ENCODE measurements at regions not wholly inside any gene's neighbourhood (a gene's known extent, or its start where the extent isn't known, plus 50 kb on each side); places are given as distances from the start of the nearest gene placed in this dataset.

- H3K36me3 ChIP-seq (replicated peaks) = no peaks in the 10 kb centered on the region
- H3K4me3 ChIP-seq (ENCODE audit: low read depth, low read length) = no peak overlapping the region
- TF ChIP-seq, protein P1, sequence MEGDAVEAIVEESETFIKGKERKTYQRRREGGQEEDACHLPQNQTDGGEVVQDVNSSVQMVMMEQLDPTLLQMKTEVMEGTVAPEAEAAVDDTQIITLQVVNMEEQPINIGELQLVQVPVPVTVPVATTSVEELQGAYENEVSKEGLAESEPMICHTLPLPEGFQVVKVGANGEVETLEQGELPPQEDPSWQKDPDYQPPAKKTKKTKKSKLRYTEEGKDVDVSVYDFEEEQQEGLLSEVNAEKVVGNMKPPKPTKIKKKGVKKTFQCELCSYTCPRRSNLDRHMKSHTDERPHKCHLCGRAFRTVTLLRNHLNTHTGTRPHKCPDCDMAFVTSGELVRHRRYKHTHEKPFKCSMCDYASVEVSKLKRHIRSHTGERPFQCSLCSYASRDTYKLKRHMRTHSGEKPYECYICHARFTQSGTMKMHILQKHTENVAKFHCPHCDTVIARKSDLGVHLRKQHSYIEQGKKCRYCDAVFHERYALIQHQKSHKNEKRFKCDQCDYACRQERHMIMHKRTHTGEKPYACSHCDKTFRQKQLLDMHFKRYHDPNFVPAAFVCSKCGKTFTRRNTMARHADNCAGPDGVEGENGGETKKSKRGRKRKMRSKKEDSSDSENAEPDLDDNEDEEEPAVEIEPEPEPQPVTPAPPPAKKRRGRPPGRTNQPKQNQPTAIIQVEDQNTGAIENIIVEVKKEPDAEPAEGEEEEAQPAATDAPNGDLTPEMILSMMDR (IDR thresholded peaks at IDR 0.05; ENCODE audit: low read depth, low read length, missing control alignments) = no peak
- no peak overlapping the region for H3K27ac ChIP-seq
- no peaks in the 10 kb centered on the region for H3K27me3 ChIP-seq (replicated peaks)
- DNase-seq = no peak
- in situ Hi-C loops (cut with HindIII; ENCODE audit: low pct_ligation_motif_present, low sequenced_read_pairs) = no loop called here
Observed at GRCh38 chr2:128368437-128369107, 49.9 kb upstream of the HS6ST1 start.

DNA sequence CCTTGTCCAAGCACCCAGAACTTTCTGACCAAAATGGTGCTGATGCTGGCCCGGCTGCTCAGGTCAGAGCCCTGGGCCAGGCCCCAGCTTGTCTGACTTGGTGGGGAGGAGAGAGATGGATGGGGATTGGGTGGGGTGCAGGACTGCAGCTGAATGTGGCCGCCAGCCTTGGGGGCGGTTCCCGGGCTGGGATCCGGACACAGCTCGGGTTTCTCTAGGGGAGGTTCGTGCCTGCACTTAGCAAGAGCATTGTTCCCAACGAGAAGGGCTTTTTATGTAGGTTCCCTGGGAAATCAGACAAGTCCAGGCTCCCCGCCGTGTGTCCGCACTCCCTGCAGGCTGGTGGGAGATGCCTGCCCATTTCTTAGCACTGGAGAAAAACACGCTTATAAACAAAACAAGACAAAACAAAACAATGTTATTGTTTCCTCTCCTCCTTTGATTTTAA, 50.5 kb upstream of the HS6ST1 start:
- H3K27me3 ChIP-seq (replicated peaks) = no peaks in the 10 kb centered on the region
- H3K4me3 ChIP-seq (ENCODE audit: low read depth, low read length) = no peak overlapping the region
- DNase-seq = no peak
- no peaks in the 10 kb centered on the region for H3K36me3 ChIP-seq (replicated peaks)
- TF ChIP-seq, protein P1 (IDR thresholded peaks at IDR 0.05; ENCODE audit: low read depth, low read length, missing control alignments) = no peak
- in situ Hi-C loops (cut with HindIII; ENCODE audit: low pct_ligation_motif_present, low sequenced_read_pairs) = no loop called here
- no peak overlapping the region for H3K27ac ChIP-seq

DNA sequence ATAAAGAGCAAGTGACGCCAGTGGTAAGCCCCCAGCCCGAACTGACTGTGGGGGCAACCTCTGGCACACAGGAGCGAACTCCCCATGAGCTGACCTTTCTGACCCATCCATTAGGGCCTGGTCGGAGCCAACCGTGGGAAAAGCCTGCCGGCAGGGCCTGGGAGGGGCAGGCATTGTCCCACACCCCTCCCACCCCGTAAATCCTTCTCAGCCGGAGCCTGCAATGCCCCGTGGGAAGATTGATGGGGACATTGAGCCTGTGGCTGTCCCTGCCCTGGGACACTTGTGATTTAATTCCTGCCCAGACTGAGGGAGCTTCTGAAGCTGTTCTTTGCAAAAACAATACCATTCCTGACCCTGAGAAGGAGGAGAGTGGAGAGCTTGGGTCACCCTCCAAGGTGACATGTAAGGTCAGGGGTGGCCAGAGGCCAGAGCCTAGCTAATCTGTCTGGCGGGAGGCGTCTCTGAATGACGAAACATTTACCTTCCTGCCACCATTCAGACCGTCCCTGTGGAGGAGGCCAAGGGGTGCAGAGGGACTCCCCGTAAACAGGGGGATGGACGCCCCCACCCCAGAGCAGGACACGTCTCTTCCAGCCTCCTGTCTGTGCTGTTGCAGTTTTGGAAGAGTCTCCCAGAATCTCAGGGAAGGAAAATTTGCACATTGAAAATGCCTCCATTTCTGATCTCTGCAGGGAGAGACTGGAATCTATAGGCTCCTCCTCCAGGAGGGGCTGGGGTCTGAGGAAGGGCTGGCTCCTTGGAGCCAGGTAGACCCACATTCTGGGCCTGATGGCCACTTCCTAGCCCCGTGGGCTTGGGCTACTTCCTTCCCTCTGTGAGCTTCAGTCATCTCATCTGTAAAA, 51.2 kb upstream of the HS6ST1 start:
- in situ Hi-C loops (cut with HindIII; ENCODE audit: low pct_ligation_motif_present, low sequenced_read_pairs) = no loop called here
- DNase-seq = no peak
- no peaks in the 10 kb centered on the region for H3K27me3 ChIP-seq (replicated peaks)
- no peaks in the 10 kb centered on the region for H3K36me3 ChIP-seq (replicated peaks)
- TF ChIP-seq, protein P1 (IDR thresholded peaks at IDR 0.05; ENCODE audit: low read depth, low read length, missing control alignments) = no peak
- H3K4me3 ChIP-seq (ENCODE audit: low read depth, low read length) = no peak overlapping the region
- no peak overlapping the region for H3K27ac ChIP-seq

GRCh38 chr2:128370468-128371247, 52.0 kb upstream of the HS6ST1 start:
- in situ Hi-C loops (cut with HindIII; ENCODE audit: low pct_ligation_motif_present, low sequenced_read_pairs) = no loop called here

DNA sequence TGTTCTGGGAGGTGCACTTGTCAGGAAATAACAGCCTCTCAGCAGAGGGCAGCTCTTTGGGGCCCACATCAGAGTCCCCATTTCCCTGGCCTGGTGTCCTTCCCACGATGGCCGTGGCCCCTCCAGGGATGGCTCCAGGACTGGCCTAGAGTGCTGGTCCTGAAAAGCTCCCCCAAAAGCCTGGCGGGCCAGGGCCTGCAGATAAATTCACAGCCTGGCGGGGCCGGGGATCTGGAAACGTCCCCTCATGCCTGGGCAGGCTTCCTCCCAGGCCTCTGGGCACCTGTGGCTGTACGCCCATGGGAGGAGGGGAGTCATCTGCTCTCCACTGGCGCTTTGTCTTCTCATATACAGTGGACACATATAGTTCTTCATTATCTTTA, 52.6 kb upstream of the HS6ST1 start:
- no peak for DNase-seq
- Histone ChIP-seq H3K27ac (no peak overlapping the region), H3K36me3 (replicated peaks) (no peaks in the 10 kb centered on the region), H3K27me3 (replicated peaks) (no peaks in the 10 kb centered on the region), H3K4me3 (ENCODE audit: low read depth, low read length) (no peak overlapping the region)
- TF ChIP-seq, protein P1 (IDR thresholded peaks at IDR 0.05; ENCODE audit: low read depth, low read length, missing control alignments) = no peak
- in situ Hi-C loops (cut with HindIII; ENCODE audit: low pct_ligation_motif_present, low sequenced_read_pairs) = no loop called here

More at GRCh38 chr2:128370468-128371247, 52.0 kb upstream of the HS6ST1 start:
- DNase-seq = no peak
- Histone ChIP-seq H3K36me3 (replicated peaks) (no peaks in the 10 kb centered on the region), H3K27ac (no peak overlapping the region), H3K27me3 (replicated peaks) (no peaks in the 10 kb centered on the region), H3K4me3 (ENCODE audit: low read depth, low read length) (no peak overlapping the region)
- TF ChIP-seq, protein P1 (IDR thresholded peaks at IDR 0.05; ENCODE audit: low read depth, low read length, missing control alignments) = no peak

Measured in brain microvascular endothelial cell (primary cell).